Fibroblast of lung (primary cell): ENCODE measurements at regions not wholly inside any gene's neighbourhood (a gene's known extent, or its start where the extent isn't known, plus 50 kb on each side); places are given as distances from the start of the nearest gene placed in this dataset.

Experiments
- DNase-seq, 2 donors: peaks; one replicate each; pipeline versions ENCODE4 v3.0.0 to v3.0.0-alpha.2; 2010; ENCODE audit warnings: low read depth in 2 of 2
- H2AFZ ChIP-seq: 2 replicates; pipeline ENCODE4 v1.5.1; 2012; ENCODE audit warnings: low read length, control low read depth, inconsistent platforms
- H3K27ac ChIP-seq: 2 replicates; pipeline ENCODE4 v1.5.1; 2011; ENCODE audit warnings: low read length, control low read depth; ENCODE audit not compliant: insufficient read depth
- H3K27me3 ChIP-seq: 2 replicates; pipeline ENCODE4 v1.5.1; 2011; ENCODE audit warnings: mild to moderate bottlenecking, low read length; ENCODE audit not compliant: control insufficient read depth, insufficient read depth
- H3K36me3 ChIP-seq: 2 replicates; pipeline ENCODE4 v1.5.1; 2011; ENCODE audit warnings: low read length; ENCODE audit not compliant: control insufficient read depth, insufficient read depth
- H3K4me1 ChIP-seq: 2 replicates; pipeline ENCODE4 v1.5.1; 2011; ENCODE audit warnings: low read length; ENCODE audit not compliant: control insufficient read depth, insufficient read depth; ENCODE audit errors: extremely low read depth
- H3K4me2 ChIP-seq: 2 replicates; pipeline ENCODE4 v1.5.1; 2011; ENCODE audit warnings: low read length, control low read depth; ENCODE audit not compliant: insufficient read depth; ENCODE audit errors: extremely low read depth
- H3K4me3 ChIP-seq, 4 experiments: fragments of 200-600 bp in 1 of 4; sonication (generic) in 1 of 4; replicated peaks in 1 of 4; 2 replicates each; pipeline ENCODE4 v1.5.1; 2011 to 2016; ENCODE audit warnings: low read length in 4 of 4, low read depth in 3 of 4, mild to moderate bottlenecking in 3 of 4, control low read depth in 2 of 4, inconsistent platforms in 1 of 4, mixed read lengths in 1 of 4; ENCODE audit not compliant: insufficient read depth in 1 of 4; ENCODE audit errors: control extremely low read depth in 1 of 4
- H3K79me2 ChIP-seq: 2 replicates; pipeline ENCODE4 v1.5.1; 2012; ENCODE audit warnings: mild to moderate bottlenecking, low read length, inconsistent platforms; ENCODE audit not compliant: control insufficient read depth, insufficient read depth
- H3K9ac ChIP-seq: 2 replicates; pipeline ENCODE4 v1.5.1; 2011; ENCODE audit warnings: mild to moderate bottlenecking, low read length, control low read depth; ENCODE audit not compliant: insufficient read depth
- H3K9me3 ChIP-seq: 2 replicates; pipeline ENCODE4 v1.5.1; 2012; ENCODE audit warnings: low read depth, low read length; ENCODE audit not compliant: control insufficient read depth, insufficient read depth
- H4K20me1 ChIP-seq: 2 replicates; pipeline ENCODE4 v1.5.1; 2011; ENCODE audit warnings: low read length; ENCODE audit not compliant: control insufficient read depth, insufficient read depth; ENCODE audit errors: extremely low read depth
- CTCF ChIP-seq, 2 donors: IDR thresholded peaks in 1 of 2; conservative IDR thresholded peaks in 1 of 2; 1 replicate in 1 of 2; 2 replicates in 1 of 2; pipeline ENCODE4 v1.5.1; 2011 to 2012; ENCODE audit warnings: low read length in 2 of 2, control low read depth in 1 of 2, inconsistent platforms in 1 of 2, low read depth in 1 of 2, mild to moderate bottlenecking in 1 of 2
- EZH2 ChIP-seq: IDR thresholded peaks from 2 replicates; pipeline ENCODE4 v1.5.1; 2012; ENCODE audit warnings: low read length, control low read depth, mild to moderate bottlenecking; ENCODE audit errors: missing control alignments

GRCh38 chr14:82003426-82003825 lies 469.8 kb upstream of the SEL1L start:
- no peak overlapping the region for H2AFZ ChIP-seq
- no peaks in the 10 kb centered on the region for H3K27me3 ChIP-seq
- H3K79me2 ChIP-seq = no peaks in the 10 kb centered on the region
- no peaks in the 10 kb centered on the region for H3K36me3 ChIP-seq
- no peaks in the 10 kb centered on the region for H3K9me3 ChIP-seq
- H3K27ac ChIP-seq = no peak overlapping the region
- H3K4me3 ChIP-seq = no peak overlapping the region
- no peaks in the 10 kb centered on the region for H4K20me1 ChIP-seq
- H3K4me1 ChIP-seq = no peaks in the 10 kb centered on the region
- no peak overlapping the region for H3K4me2 ChIP-seq
- no peak overlapping the region for H3K9ac ChIP-seq
- no peak for TF ChIP-seq CTCF (conservative IDR thresholded peaks at IDR 0.05 in 1 of 2, IDR thresholded peaks at IDR 0.05 in 1 of 2; ENCODE audit: low read depth in 1 of 2, low read length in 2 of 2)
- TF ChIP-seq EZH2 = no peak
- no peak for DNase-seq

GRCh38 chr14:82009076-82009475 lies 475.4 kb upstream of the SEL1L start:
- Histone ChIP-seq H3K4me1 (no peaks in the 10 kb centered on the region), H2AFZ (no peak overlapping the region), H3K27me3 (no peaks in the 10 kb centered on the region), H3K4me2 (no peak overlapping the region), H4K20me1 (no peaks in the 10 kb centered on the region), H3K36me3 (no peaks in the 10 kb centered on the region), H3K4me3 (no peak overlapping the region), H3K79me2 (no peaks in the 10 kb centered on the region), H3K9me3 (no peaks in the 10 kb centered on the region), H3K27ac (no peak overlapping the region), H3K9ac (no peak overlapping the region)
- no peak for DNase-seq
- TF ChIP-seq CTCF (conservative IDR thresholded peaks at IDR 0.05 in 1 of 2, IDR thresholded peaks at IDR 0.05 in 1 of 2; ENCODE audit: low read depth in 1 of 2, low read length in 2 of 2) = no peak

GRCh38 chr14:82009993-82010392 lies 476.3 kb upstream of the SEL1L start:
- no peak overlapping the region for H2AFZ ChIP-seq
- no peaks in the 10 kb centered on the region for H3K4me1 ChIP-seq
- no peak for TF ChIP-seq EZH2
- no peak for TF ChIP-seq CTCF (conservative IDR thresholded peaks at IDR 0.05 in 1 of 2, IDR thresholded peaks at IDR 0.05 in 1 of 2; ENCODE audit: low read depth in 1 of 2, low read length in 2 of 2)
- H3K27ac ChIP-seq = no peak overlapping the region
- H3K36me3 ChIP-seq = no peaks in the 10 kb centered on the region
- H3K9me3 ChIP-seq = no peaks in the 10 kb centered on the region
- H3K4me3 ChIP-seq = no peak overlapping the region
- H3K9ac ChIP-seq = no peak overlapping the region
- H4K20me1 ChIP-seq = no peaks in the 10 kb centered on the region
- no peak overlapping the region for H3K4me2 ChIP-seq
- no peak for DNase-seq
- no peaks in the 10 kb centered on the region for H3K27me3 ChIP-seq
- H3K79me2 ChIP-seq = no peaks in the 10 kb centered on the region
